ENCODE measurements at regions not wholly inside any gene's neighbourhood (a gene's known extent, or its start where the extent isn't known, plus 50 kb on each side); places are given as distances from the start of the nearest gene placed in this dataset.
A peak's percentile ranks its signal among the peaks of the same experiment; 100 is the strongest.

GRCh38 chr6:148602136-148602535 lies 144.7 kb upstream of the UST start:
- Histone ChIP-seq H3K9me3 (ENCODE audit: control insufficient read depth, low read length) (no peaks in the 10 kb centered on the region), H3K27ac (ENCODE audit: low read depth in 1 of 2, low read length in 2 of 2) (no peak overlapping the region), H3K4me3 (ENCODE audit: low read length in 2 of 2) (no peak overlapping the region), H3K4me1 (ENCODE audit: control insufficient read depth in 1 of 2, insufficient read depth in 2 of 2, low read length in 2 of 2) (no peaks in the 10 kb centered on the region), H3K36me3 (ENCODE audit: control insufficient read depth in 1 of 2, insufficient read depth in 2 of 2, low read length in 1 of 2) (no peaks in the 10 kb centered on the region), H3K27me3 (ENCODE audit: control insufficient read depth in 1 of 2, insufficient read depth in 2 of 2, low read length in 1 of 2) (no peaks in the 10 kb centered on the region)
- intact Hi-C loops (cut with DNase I) = no loop called here
- DNase-seq (no peak), ATAC-seq (ENCODE audit: low FRiP score) (no peak)
- 81 to 88% methylated on average over 2 of the region's 2 CpGs for WGBS, 2 donors

GRCh38 chr6:148608199-148608951 lies 138.5 kb upstream of the UST start:
- H3K4me3 ChIP-seq (ENCODE audit: low read length in 2 of 2) = no peak overlapping the region
- H3K36me3 ChIP-seq (ENCODE audit: control insufficient read depth in 1 of 2, insufficient read depth in 2 of 2, low read length in 1 of 2) = no peaks in the 10 kb centered on the region
- ATAC-seq (ENCODE audit: low FRiP score) (no peak), DNase-seq (no peak)
- peaks cover 0 to 10% of the 10 kb centered on the region in 2 donors for H3K4me1 ChIP-seq (ENCODE audit: control insufficient read depth in 1 of 2, insufficient read depth in 2 of 2, low read length in 2 of 2)
- no peaks in the 10 kb centered on the region for H3K9me3 ChIP-seq (ENCODE audit: control insufficient read depth, low read length)
- WGBS, 2 donors = 83 to 87% methylated on average over 10 of the region's 10 CpGs
- intact Hi-C loops (cut with DNase I) = loop anchor here in 1 of 2 donors (5.0 kb wide), 1 partner anchor 139 kb away; the partner anchor contains the start of gene UST
- no peak overlapping the region for H3K27ac ChIP-seq (ENCODE audit: low read depth in 1 of 2, low read length in 2 of 2)
- no peaks in the 10 kb centered on the region for H3K27me3 ChIP-seq (ENCODE audit: control insufficient read depth in 1 of 2, insufficient read depth in 2 of 2, low read length in 1 of 2)

GRCh38 chr6:148611213-148611612 lies 135.6 kb upstream of the UST start:
- Histone ChIP-seq H3K27me3 (ENCODE audit: control insufficient read depth in 1 of 2, insufficient read depth in 2 of 2, low read length in 1 of 2) (no peaks in the 10 kb centered on the region), H3K27ac (ENCODE audit: low read depth in 1 of 2, low read length in 2 of 2) (peak overlapping the region; percentile 63 to 86), H3K4me3 (ENCODE audit: low read length in 2 of 2) (no peak overlapping the region), H3K36me3 (ENCODE audit: control insufficient read depth in 1 of 2, insufficient read depth in 2 of 2, low read length in 1 of 2) (no peaks in the 10 kb centered on the region), H3K4me1 (ENCODE audit: control insufficient read depth in 1 of 2, insufficient read depth in 2 of 2, low read length in 2 of 2) (peaks cover 0 to 13% of the 10 kb centered on the region in 2 donors), H3K9me3 (ENCODE audit: control insufficient read depth, low read length) (no peaks in the 10 kb centered on the region)
- peak; percentile 79 to 83 for DNase-seq
- 3 to 7% methylated on average over 8 of the region's 8 CpGs for WGBS, 2 donors
- ATAC-seq (ENCODE audit: low FRiP score) = peak; percentile 89
- intact Hi-C loops (cut with DNase I) = no loop called here

- no peak for DNase-seq
- peak overlapping the region in 1 of 2 donors; percentile 86 for H3K27ac ChIP-seq (ENCODE audit: low read depth in 1 of 2, low read length in 2 of 2)
- H3K27me3 ChIP-seq (ENCODE audit: control insufficient read depth in 1 of 2, insufficient read depth in 2 of 2, low read length in 1 of 2) = no peaks in the 10 kb centered on the region
- ATAC-seq (ENCODE audit: low FRiP score) = no peak
- no peaks in the 10 kb centered on the region for H3K36me3 ChIP-seq (ENCODE audit: control insufficient read depth in 1 of 2, insufficient read depth in 2 of 2, low read length in 1 of 2)
- intact Hi-C loops (cut with DNase I) = no loop called here
- no peak overlapping the region for H3K4me3 ChIP-seq (ENCODE audit: low read length in 2 of 2)
- no peaks in the 10 kb centered on the region for H3K9me3 ChIP-seq (ENCODE audit: control insufficient read depth, low read length)
- H3K4me1 ChIP-seq (ENCODE audit: control insufficient read depth in 1 of 2, insufficient read depth in 2 of 2, low read length in 2 of 2) = peaks cover 0 to 13% of the 10 kb centered on the region in 2 donors
- WGBS, 2 donors = 48 to 62% methylated on average over 1 of the region's 1 CpG
These were observed 134.8 kb upstream of the UST start for GRCh38 chr6:148612043-148612442.

GRCh38 chr6:148614602-148615001 lies 132.2 kb upstream of the UST start:
- ATAC-seq (ENCODE audit: low FRiP score) = no peak
- Histone ChIP-seq H3K4me1 (ENCODE audit: control insufficient read depth in 1 of 2, insufficient read depth in 2 of 2, low read length in 2 of 2) (peaks cover 0 to 13% of the 10 kb centered on the region in 2 donors), H3K4me3 (ENCODE audit: low read length in 2 of 2) (no peak overlapping the region), H3K36me3 (ENCODE audit: control insufficient read depth in 1 of 2, insufficient read depth in 2 of 2, low read length in 1 of 2) (no peaks in the 10 kb centered on the region), H3K27ac (ENCODE audit: low read depth in 1 of 2, low read length in 2 of 2) (no peak overlapping the region), H3K27me3 (ENCODE audit: control insufficient read depth in 1 of 2, insufficient read depth in 2 of 2, low read length in 1 of 2) (no peaks in the 10 kb centered on the region), H3K9me3 (ENCODE audit: control insufficient read depth, low read length) (no peaks in the 10 kb centered on the region)
- DNase-seq = no peak
- WGBS, 2 donors = 91 to 96% methylated on average over 3 of the region's 3 CpGs
- intact Hi-C loops (cut with DNase I) = no loop called here

- no peak overlapping the region for H3K27ac ChIP-seq (ENCODE audit: low read depth in 1 of 2, low read length in 2 of 2)
- intact Hi-C loops (cut with DNase I) = no loop called here
- peaks cover 0 to 4% of the 10 kb centered on the region in 2 donors for H3K4me1 ChIP-seq (ENCODE audit: control insufficient read depth in 1 of 2, insufficient read depth in 2 of 2, low read length in 2 of 2)
- H3K9me3 ChIP-seq (ENCODE audit: control insufficient read depth, low read length) = no peaks in the 10 kb centered on the region
- no peaks in the 10 kb centered on the region for H3K27me3 ChIP-seq (ENCODE audit: control insufficient read depth in 1 of 2, insufficient read depth in 2 of 2, low read length in 1 of 2)
- WGBS, 2 donors = 75 to 76% methylated on average over 3 of the region's 3 CpGs
- H3K36me3 ChIP-seq (ENCODE audit: control insufficient read depth in 1 of 2, insufficient read depth in 2 of 2, low read length in 1 of 2) = no peaks in the 10 kb centered on the region
- ATAC-seq (ENCODE audit: low FRiP score) (no peak), DNase-seq (no peak)
- no peak overlapping the region for H3K4me3 ChIP-seq (ENCODE audit: low read length in 2 of 2)
These were observed 130.0 kb upstream of the UST start for GRCh38 chr6:148616841-148617240.

GRCh38 chr6:148617530-148617929 lies 129.3 kb upstream of the UST start:
- intact Hi-C loops (cut with DNase I) = no loop called here
- H3K27ac ChIP-seq (ENCODE audit: low read depth in 1 of 2, low read length in 2 of 2) = no peak overlapping the region
- H3K4me1 ChIP-seq (ENCODE audit: control insufficient read depth in 1 of 2, insufficient read depth in 2 of 2, low read length in 2 of 2) = peaks cover 0 to 3% of the 10 kb centered on the region in 2 donors
- WGBS, 2 donors = 94 to 97% methylated on average over 4 of the region's 4 CpGs
- DNase-seq (no peak), ATAC-seq (ENCODE audit: low FRiP score) (no peak)
- H3K9me3 ChIP-seq (ENCODE audit: control insufficient read depth, low read length) = no peaks in the 10 kb centered on the region
- H3K36me3 ChIP-seq (ENCODE audit: control insufficient read depth in 1 of 2, insufficient read depth in 2 of 2, low read length in 1 of 2) = no peaks in the 10 kb centered on the region
- H3K27me3 ChIP-seq (ENCODE audit: control insufficient read depth in 1 of 2, insufficient read depth in 2 of 2, low read length in 1 of 2) = no peaks in the 10 kb centered on the region
- no peak overlapping the region for H3K4me3 ChIP-seq (ENCODE audit: low read length in 2 of 2)

- no peaks in the 10 kb centered on the region for H3K9me3 ChIP-seq (ENCODE audit: control insufficient read depth, low read length)
- no peak for DNase-seq
- no peaks in the 10 kb centered on the region for H3K4me1 ChIP-seq (ENCODE audit: control insufficient read depth in 1 of 2, insufficient read depth in 2 of 2, low read length in 2 of 2)
- intact Hi-C loops (cut with DNase I) = no loop called here
- H3K4me3 ChIP-seq (ENCODE audit: low read length in 2 of 2) = no peak overlapping the region
- H3K36me3 ChIP-seq (ENCODE audit: control insufficient read depth in 1 of 2, insufficient read depth in 2 of 2, low read length in 1 of 2) = no peaks in the 10 kb centered on the region
- no peak for ATAC-seq (ENCODE audit: low FRiP score)
- H3K27ac ChIP-seq (ENCODE audit: low read depth in 1 of 2, low read length in 2 of 2) = no peak overlapping the region
- H3K27me3 ChIP-seq (ENCODE audit: control insufficient read depth in 1 of 2, insufficient read depth in 2 of 2, low read length in 1 of 2) = no peaks in the 10 kb centered on the region
- 95 to 100% methylated on average over 1 of the region's 1 CpG for WGBS, 2 donors
These were observed 126.9 kb upstream of the UST start for GRCh38 chr6:148619891-148620290.

GRCh38 chr6:148620579-148621298 lies 126.1 kb upstream of the UST start:
- Histone ChIP-seq H3K36me3 (ENCODE audit: control insufficient read depth in 1 of 2, insufficient read depth in 2 of 2, low read length in 1 of 2) (no peaks in the 10 kb centered on the region), H3K9me3 (ENCODE audit: control insufficient read depth, low read length) (no peaks in the 10 kb centered on the region), H3K4me1 (ENCODE audit: control insufficient read depth in 1 of 2, insufficient read depth in 2 of 2, low read length in 2 of 2) (no peaks in the 10 kb centered on the region), H3K27me3 (ENCODE audit: control insufficient read depth in 1 of 2, insufficient read depth in 2 of 2, low read length in 1 of 2) (no peaks in the 10 kb centered on the region), H3K4me3 (ENCODE audit: low read length in 2 of 2) (no peak overlapping the region), H3K27ac (ENCODE audit: low read depth in 1 of 2, low read length in 2 of 2) (no peak overlapping the region)
- 92% methylated on average over 5 of the region's 5 CpGs for WGBS, 2 donors
- ATAC-seq (ENCODE audit: low FRiP score) = no peak
- DNase-seq = no peak
- intact Hi-C loops (cut with DNase I) = no loop called here

All from aorta (tissue), 5 donors.